ENCODE measurements at regions not wholly inside any gene's neighbourhood (a gene's known extent, or its start where the extent isn't known, plus 50 kb on each side); places are given as distances from the start of the nearest gene placed in this dataset.

DNA sequence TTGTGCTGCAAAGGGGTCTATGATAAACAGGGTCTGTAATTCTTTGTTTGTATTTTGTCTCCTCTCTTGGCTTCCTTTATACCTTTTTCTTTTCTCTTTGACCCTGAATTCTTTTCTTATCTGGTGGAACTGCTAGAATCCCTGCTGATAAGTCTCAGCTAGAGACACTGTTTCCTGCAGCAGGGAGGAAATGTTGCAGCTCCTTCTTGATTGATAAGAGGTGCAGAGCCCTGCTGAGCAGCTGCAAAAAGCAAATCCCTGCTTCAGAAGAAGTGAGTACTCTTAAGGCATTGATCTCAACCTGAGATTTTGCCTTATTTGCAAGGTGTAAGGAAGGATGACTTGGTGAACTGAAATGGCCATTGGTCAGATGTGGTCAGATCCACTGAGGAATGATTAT is 167.8 kb downstream of the NUP35 start:
- no peaks in the 10 kb centered on the region for H3K4me1 ChIP-seq (ENCODE audit: control insufficient read depth in 1 of 2, insufficient read depth in 2 of 2, low read depth in 1 of 2, low read length in 1 of 2)
- H3K27me3 ChIP-seq (ENCODE audit: insufficient read depth), result no peaks in the 10 kb centered on the region
- TF ChIP-seq RAD21 (IDR thresholded peaks at IDR 0.05; ENCODE audit: low read length), result no peak
- TF ChIP-seq MXI1 (IDR thresholded peaks at IDR 0.05; ENCODE audit: low read depth, low read length), result no peak
- TF ChIP-seq ELF1 (IDR thresholded peaks at IDR 0.05), result no peak
- no peak for TF ChIP-seq POLR2AphosphoS5 (IDR thresholded peaks at IDR 0.05; ENCODE audit: low read depth, low read length)
- TF ChIP-seq FOXM1 (IDR thresholded peaks at IDR 0.05; ENCODE audit: low read depth), result no peak
- TF ChIP-seq, protein P1, sequence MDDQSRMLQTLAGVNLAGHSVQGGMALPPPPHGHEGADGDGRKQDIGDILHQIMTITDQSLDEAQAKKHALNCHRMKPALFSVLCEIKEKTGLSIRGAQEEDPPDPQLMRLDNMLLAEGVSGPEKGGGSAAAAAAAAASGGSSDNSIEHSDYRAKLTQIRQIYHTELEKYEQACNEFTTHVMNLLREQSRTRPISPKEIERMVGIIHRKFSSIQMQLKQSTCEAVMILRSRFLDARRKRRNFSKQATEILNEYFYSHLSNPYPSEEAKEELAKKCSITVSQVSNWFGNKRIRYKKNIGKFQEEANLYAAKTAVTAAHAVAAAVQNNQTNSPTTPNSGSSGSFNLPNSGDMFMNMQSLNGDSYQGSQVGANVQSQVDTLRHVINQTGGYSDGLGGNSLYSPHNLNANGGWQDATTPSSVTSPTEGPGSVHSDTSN (IDR thresholded peaks at IDR 0.05), result no peak
- no peak for TF ChIP-seq CHD2 (IDR thresholded peaks at IDR 0.05; ENCODE audit: low read length, partially characterized antibody)
- TF ChIP-seq, protein P2, sequence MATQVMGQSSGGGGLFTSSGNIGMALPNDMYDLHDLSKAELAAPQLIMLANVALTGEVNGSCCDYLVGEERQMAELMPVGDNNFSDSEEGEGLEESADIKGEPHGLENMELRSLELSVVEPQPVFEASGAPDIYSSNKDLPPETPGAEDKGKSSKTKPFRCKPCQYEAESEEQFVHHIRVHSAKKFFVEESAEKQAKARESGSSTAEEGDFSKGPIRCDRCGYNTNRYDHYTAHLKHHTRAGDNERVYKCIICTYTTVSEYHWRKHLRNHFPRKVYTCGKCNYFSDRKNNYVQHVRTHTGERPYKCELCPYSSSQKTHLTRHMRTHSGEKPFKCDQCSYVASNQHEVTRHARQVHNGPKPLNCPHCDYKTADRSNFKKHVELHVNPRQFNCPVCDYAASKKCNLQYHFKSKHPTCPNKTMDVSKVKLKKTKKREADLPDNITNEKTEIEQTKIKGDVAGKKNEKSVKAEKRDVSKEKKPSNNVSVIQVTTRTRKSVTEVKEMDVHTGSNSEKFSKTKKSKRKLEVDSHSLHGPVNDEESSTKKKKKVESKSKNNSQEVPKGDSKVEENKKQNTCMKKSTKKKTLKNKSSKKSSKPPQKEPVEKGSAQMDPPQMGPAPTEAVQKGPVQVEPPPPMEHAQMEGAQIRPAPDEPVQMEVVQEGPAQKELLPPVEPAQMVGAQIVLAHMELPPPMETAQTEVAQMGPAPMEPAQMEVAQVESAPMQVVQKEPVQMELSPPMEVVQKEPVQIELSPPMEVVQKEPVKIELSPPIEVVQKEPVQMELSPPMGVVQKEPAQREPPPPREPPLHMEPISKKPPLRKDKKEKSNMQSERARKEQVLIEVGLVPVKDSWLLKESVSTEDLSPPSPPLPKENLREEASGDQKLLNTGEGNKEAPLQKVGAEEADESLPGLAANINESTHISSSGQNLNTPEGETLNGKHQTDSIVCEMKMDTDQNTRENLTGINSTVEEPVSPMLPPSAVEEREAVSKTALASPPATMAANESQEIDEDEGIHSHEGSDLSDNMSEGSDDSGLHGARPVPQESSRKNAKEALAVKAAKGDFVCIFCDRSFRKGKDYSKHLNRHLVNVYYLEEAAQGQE (IDR thresholded peaks at IDR 0.05; ENCODE audit: low read depth, low read length), result no peak
- no peak for TF ChIP-seq GATA2 (CRISPR knock-in tag; IDR thresholded peaks at IDR 0.05)
- TF ChIP-seq, protein P3, sequence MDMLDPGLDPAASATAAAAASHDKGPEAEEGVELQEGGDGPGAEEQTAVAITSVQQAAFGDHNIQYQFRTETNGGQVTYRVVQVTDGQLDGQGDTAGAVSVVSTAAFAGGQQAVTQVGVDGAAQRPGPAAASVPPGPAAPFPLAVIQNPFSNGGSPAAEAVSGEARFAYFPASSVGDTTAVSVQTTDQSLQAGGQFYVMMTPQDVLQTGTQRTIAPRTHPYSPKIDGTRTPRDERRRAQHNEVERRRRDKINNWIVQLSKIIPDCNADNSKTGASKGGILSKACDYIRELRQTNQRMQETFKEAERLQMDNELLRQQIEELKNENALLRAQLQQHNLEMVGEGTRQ (IDR thresholded peaks at IDR 0.05; ENCODE audit: borderline replicate concordance, low read depth, low read length), result no peak
- TF ChIP-seq RFX5 (IDR thresholded peaks at IDR 0.05; ENCODE audit: low read length), result no peak
- TF ChIP-seq, protein P4, sequence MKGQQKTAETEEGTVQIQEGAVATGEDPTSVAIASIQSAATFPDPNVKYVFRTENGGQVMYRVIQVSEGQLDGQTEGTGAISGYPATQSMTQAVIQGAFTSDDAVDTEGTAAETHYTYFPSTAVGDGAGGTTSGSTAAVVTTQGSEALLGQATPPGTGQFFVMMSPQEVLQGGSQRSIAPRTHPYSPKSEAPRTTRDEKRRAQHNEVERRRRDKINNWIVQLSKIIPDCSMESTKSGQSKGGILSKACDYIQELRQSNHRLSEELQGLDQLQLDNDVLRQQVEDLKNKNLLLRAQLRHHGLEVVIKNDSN (IDR thresholded peaks at IDR 0.05; ENCODE audit: borderline replicate concordance, low read depth), result no peak
- no peak for TF ChIP-seq NRF1 (IDR thresholded peaks at IDR 0.05; ENCODE audit: low read depth, low read length)
- TF ChIP-seq, protein P5, sequence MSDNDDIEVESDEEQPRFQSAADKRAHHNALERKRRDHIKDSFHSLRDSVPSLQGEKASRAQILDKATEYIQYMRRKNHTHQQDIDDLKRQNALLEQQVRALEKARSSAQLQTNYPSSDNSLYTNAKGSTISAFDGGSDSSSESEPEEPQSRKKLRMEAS (IDR thresholded peaks at IDR 0.05; ENCODE audit: low read depth), result no peak
- no peak for TF ChIP-seq EP300 (IDR thresholded peaks at IDR 0.05; ENCODE audit: borderline replicate concordance in 1 of 2, low read depth in 1 of 2, low read length in 1 of 2)
- no peak for TF ChIP-seq SIN3A (IDR thresholded peaks at IDR 0.05; ENCODE audit: borderline replicate concordance, low read depth, low read length)
- TF ChIP-seq YY1 (IDR thresholded peaks at IDR 0.05; ENCODE audit: low read depth), result no peak
- TF ChIP-seq TCF12 (IDR thresholded peaks at IDR 0.05), result no peak
- TF ChIP-seq JUND (IDR thresholded peaks at IDR 0.05), result no peak
- no peak for TF ChIP-seq TEAD4 (IDR thresholded peaks at IDR 0.05; ENCODE audit: borderline replicate concordance, insufficient read depth)
- H3K27ac ChIP-seq (ENCODE audit: low read depth in 2 of 2, low read length in 1 of 2), result no peak overlapping the region
- DNase-seq, result no peak
- no peak overlapping the region for H3K4me3 ChIP-seq (ENCODE audit: low read depth in 2 of 2, low read length in 1 of 2)
- no peaks in the 10 kb centered on the region for H3K9me2 ChIP-seq
- no peaks in the 10 kb centered on the region for H3F3A ChIP-seq (replicated peaks; ENCODE audit: insufficient read depth)
- no peaks in the 10 kb centered on the region for H3K9me3 ChIP-seq
- no peaks in the 10 kb centered on the region for H4K20me1 ChIP-seq (ENCODE audit: insufficient read depth)
- no peaks in the 10 kb centered on the region for H3K36me3 ChIP-seq (replicated peaks in 1 of 2; ENCODE audit: control insufficient read depth in 1 of 2, insufficient read depth in 2 of 2, low read length in 1 of 2)
- H3K4me2 ChIP-seq, result no peak overlapping the region
- H3K9ac ChIP-seq, result no peak overlapping the region
- no peaks in the 10 kb centered on the region for H3K79me2 ChIP-seq (ENCODE audit: insufficient read depth)
- ChIA-PET POLR2A (no interaction called here), CTCF (interaction anchor here (1.8 kb wide), 1 partner anchor 43 kb away, joined by 5 read pairs; no protein-coding TSS in a partner anchor)
- H2AFZ ChIP-seq (ENCODE audit: low read depth), result no peak overlapping the region

Measured in SK-N-SH (cell line).